ENCODE measurements at regions not wholly inside any gene's neighbourhood (a gene's known extent, or its start where the extent isn't known, plus 50 kb on each side); places are given as distances from the start of the nearest gene placed in this dataset.

GRCh38 chr2:20540587-20541293, 93.9 kb downstream of the RHOB start:
- DNase-seq: no peak

GRCh38 chr2:20541294-20541640, 94.4 kb downstream of the RHOB start:
- no peak for DNase-seq

GRCh38 chr2:20541651-20542050, 94.8 kb downstream of the RHOB start:
- no peak for DNase-seq

- DNase-seq: no peak
Observed at GRCh38 chr2:20542269-20542668, 95.4 kb downstream of the RHOB start.

- DNase-seq: no peak
Observed at GRCh38 chr2:20542746-20543468, 96.0 kb downstream of the RHOB start.

GRCh38 chr2:20543469-20544152, 96.7 kb downstream of the RHOB start:
- no peak for DNase-seq

- DNase-seq: peak; percentile 49
Observed at GRCh38 chr2:20544153-20544747, 97.4 kb downstream of the RHOB start.

GRCh38 chr2:20549144-20549543, 101.8 kb downstream of the HS1BP3 start:
- no peak for DNase-seq

- DNase-seq: no peak
Observed at GRCh38 chr2:20549691-20550348, 101.1 kb downstream of the HS1BP3 start.

GRCh38 chr2:20551260-20551944, 99.5 kb downstream of the HS1BP3 start:
- peak; percentile 19 for DNase-seq

- no peak for DNase-seq
Observed at GRCh38 chr2:20551945-20552328, 99.0 kb downstream of the HS1BP3 start.

GRCh38 chr2:20552847-20553246, 98.1 kb downstream of the HS1BP3 start:
- DNase-seq: no peak

- no peak for DNase-seq
Observed at GRCh38 chr2:20553580-20553979, 97.3 kb downstream of the HS1BP3 start.

- no peak for DNase-seq
Observed at GRCh38 chr2:20555954-20556353, 94.9 kb downstream of the HS1BP3 start.

- DNase-seq: no peak
Observed at GRCh38 chr2:20556756-20557155, 94.1 kb downstream of the HS1BP3 start.

- DNase-seq: no peak
Observed at GRCh38 chr2:20557226-20557625, 93.7 kb downstream of the HS1BP3 start.

GRCh38 chr2:20557635-20558034, 93.3 kb downstream of the HS1BP3 start:
- no peak for DNase-seq

- DNase-seq: no peak
Observed at GRCh38 chr2:20558391-20559150, 92.3 kb downstream of the HS1BP3 start.

- DNase-seq: no peak
Observed at GRCh38 chr2:20559277-20559676, 91.6 kb downstream of the HS1BP3 start.

- DNase-seq: no peak
Observed at GRCh38 chr2:20560011-20560410, 90.9 kb downstream of the HS1BP3 start.

GRCh38 chr2:20560891-20561636, 89.8 kb downstream of the HS1BP3 start:
- no peak for DNase-seq
